Inferior parietal cortex (tissue), 1 donor: ENCODE measurements at regions not wholly inside any gene's neighbourhood (a gene's known extent, or its start where the extent isn't known, plus 50 kb on each side); places are given as distances from the start of the nearest gene placed in this dataset.
"Not testable (repeated sequence)": the region's sequence is repeated elsewhere in the genome, so short reads cannot be mapped to it uniquely, and the experiment has no call there.

ENCODE experiments used
- DNase-seq: peaks from one replicate; pipeline ENCODE4 v3.0.0-alpha.2; 2016; ENCODE audit errors: extremely low spot score

DNA sequence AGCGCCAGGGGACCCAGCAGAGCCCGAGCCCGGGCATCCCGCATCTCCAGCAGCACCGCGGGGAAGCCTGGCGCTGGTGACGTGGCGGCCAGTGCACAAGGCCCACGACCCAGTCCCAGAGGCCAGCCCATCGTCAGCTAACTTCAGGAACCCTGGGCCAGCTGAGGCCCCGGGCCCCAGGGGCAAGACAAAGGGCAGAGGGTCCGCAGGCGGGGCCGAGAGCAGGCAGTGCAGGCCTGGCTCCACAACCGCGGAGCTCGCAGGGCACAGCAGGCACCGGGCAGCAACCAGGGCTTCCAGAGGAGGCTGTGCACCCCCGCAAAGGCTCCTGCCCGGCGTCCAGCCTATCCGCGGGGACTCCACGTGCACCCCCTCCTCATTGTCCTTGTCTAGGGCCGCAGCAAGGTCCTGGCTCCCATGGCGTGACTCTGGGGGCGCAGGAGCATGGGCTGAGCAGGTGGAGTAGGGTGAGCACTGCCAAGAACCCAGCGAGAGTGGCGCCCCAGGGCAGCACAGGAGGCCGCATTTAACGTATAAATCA, 352.5 kb downstream of the KCNJ18 start:
- DNase-seq, result not testable (repeated sequence)

GRCh38 chr17:22047521-22047920, 355.2 kb downstream of the KCNJ18 start:
- DNase-seq, result not testable (repeated sequence)

GRCh38 chr17:22048226-22048625, 355.9 kb downstream of the KCNJ18 start:
- not testable (repeated sequence) for DNase-seq

DNA sequence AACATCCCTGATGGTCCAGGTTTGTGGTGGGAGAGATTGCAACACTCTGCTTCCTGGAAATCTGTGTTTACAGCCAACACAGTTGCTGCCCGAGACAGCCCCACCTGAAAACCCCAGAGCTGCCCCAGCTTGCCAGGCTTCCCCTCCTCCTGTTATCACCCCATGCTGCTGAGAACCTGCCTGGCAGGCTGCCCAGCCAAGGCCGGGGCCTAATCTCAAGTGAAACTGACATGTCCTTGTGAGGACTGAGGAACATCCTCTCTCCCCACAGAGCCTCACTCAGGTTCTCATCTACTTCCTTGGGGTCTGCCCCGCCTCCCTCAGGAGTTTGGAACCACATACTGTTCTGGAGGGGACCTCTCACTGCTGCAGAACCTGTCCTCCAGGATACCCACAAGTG, 358.4 kb downstream of the KCNJ18 start:
- not testable (repeated sequence) for DNase-seq

GRCh38 chr17:22052715-22053114, 360.4 kb downstream of the KCNJ18 start:
- DNase-seq, result not testable (repeated sequence)

- DNase-seq, result not testable (repeated sequence)
These were observed 364.2 kb downstream of the KCNJ18 start for GRCh38 chr17:22056566-22056965.

- DNase-seq, result not testable (repeated sequence)
These were observed 383.6 kb downstream of the KCNJ18 start for GRCh38 chr17:22075918-22076317.

- not testable (repeated sequence) for DNase-seq
These were observed 396.3 kb downstream of the KCNJ18 start for GRCh38 chr17:22088589-22088988.

GRCh38 chr17:22090263-22090935, 398.1 kb downstream of the KCNJ18 start:
- DNase-seq, result peak; percentile 4

GRCh38 chr17:22091041-22091679, 398.8 kb downstream of the KCNJ18 start:
- not testable (repeated sequence) for DNase-seq

GRCh38 chr17:22091840-22092239, 399.5 kb downstream of the KCNJ18 start:
- not testable (repeated sequence) for DNase-seq

DNA sequence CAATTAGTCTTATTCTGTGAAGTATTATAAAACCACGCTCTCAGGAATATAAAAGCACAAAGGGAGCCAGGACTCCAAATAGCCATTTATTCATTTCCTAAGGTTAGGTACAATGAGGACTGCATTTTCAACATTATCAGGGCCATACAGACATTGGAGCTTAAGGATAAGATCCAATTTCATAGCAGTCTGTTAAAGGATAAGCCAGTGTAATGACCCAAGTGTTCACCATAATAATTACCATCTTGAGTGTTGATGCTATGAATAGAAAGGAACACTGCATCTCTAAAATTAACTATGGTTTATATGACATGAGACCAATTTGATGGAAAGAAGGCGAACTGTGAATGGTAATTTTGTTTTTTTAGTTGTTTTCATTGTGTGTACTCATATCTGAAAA, 403.1 kb downstream of the KCNJ18 start:
- not testable (repeated sequence) for DNase-seq

DNA sequence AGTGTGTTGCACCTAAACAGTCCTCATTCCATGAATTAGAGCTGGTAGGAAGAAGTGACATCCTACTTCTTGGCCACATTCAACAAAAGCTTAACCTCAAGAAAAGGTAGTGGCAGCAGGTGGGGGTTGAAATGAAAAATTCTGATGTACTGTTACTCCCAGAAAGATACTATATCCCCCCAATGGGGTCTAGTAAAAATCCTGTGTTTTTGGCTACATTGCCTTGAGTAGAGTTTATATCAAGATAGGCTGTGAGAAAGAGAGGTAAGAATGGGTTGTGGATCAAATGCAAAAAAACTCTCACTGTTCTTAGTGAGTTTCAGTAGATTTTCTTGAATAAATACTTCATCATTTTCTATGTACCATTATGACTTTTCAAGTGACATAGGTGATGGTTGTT, 407.3 kb downstream of the KCNJ18 start:
- not testable (repeated sequence) for DNase-seq

GRCh38 chr17:22102177-22102576, 409.9 kb downstream of the KCNJ18 start:
- no peak for DNase-seq

GRCh38 chr17:22116720-22117119, 424.4 kb downstream of the KCNJ18 start:
- DNase-seq, result not testable (repeated sequence)

GRCh38 chr17:22117401-22117800, 425.1 kb downstream of the KCNJ18 start:
- DNase-seq, result not testable (repeated sequence)

GRCh38 chr17:22119016-22119415, 426.7 kb downstream of the KCNJ18 start:
- DNase-seq, result not testable (repeated sequence)

GRCh38 chr17:22119751-22120150, 427.4 kb downstream of the KCNJ18 start:
- DNase-seq, result not testable (repeated sequence)

GRCh38 chr17:22123536-22124281, 431.4 kb downstream of the KCNJ18 start:
- DNase-seq, result no peak

DNA sequence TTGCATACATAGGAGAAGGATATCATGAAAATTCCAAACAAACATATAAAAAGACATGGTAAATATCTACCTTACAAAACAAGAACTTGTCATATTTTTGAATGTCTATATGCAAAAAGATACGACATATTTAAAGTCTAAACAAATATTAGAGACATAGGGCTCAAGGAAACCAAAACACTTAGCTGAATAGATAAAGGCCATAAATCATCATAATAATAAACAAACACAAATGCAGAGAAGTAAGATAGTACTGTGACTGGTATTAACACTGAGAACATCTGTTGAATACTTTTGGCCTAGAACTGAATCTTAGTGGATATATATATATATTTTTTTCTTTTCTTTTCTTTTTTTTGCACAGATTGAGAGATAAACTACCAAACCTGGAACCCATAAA, 435.8 kb downstream of the KCNJ18 start:
- DNase-seq, result no peak

DNA sequence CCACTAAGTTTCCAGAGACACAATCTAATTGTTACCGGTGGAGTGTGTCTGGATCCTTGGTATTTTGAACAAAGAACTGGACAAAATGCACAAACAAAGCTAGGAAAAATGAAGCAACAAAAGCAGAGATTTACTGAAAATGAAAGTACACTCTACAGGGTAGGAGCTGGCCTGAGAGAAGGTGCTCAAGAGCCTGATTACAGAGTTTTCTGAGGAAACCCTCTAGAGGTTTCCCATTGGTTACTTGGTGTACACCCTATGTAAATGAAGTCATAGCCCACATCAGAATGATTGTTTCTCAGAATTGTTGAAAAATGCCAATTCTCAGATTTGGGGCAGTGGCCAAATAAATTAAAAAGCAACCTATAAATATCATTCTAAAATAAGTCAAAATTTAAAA, 436.4 kb downstream of the KCNJ18 start:
- DNase-seq, result no peak

- DNase-seq, result not testable (repeated sequence)
These were observed 437.6 kb downstream of the KCNJ18 start for GRCh38 chr17:22129920-22130319.
